ENCODE measurements at regions not wholly inside any gene's neighbourhood (a gene's known extent, or its start where the extent isn't known, plus 50 kb on each side); places are given as distances from the start of the nearest gene placed in this dataset.

DNA sequence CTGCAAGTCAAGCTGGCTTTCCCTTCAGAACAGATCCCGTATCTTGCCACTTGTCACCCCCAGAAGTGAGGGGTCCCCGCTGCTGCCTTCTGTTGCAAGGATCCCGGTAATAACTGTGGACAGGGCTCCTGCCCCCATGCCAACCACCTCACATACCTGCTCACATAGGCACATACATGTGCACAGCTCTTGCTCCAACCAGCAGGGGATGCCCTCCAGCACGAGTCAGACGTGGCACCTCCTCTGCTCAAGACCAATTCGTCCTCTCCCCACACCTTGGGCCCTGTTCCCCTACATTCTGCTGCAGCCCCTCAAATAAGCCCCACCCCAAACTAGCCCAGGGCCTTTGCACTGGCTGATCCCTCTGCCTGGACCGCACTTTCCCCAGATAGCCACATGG, 163.3 kb downstream of the CRYBB2 start:
- Histone ChIP-seq H3K9me1 (replicated peaks; ENCODE audit: control insufficient read depth, extremely low read depth, insufficient read depth, low read length) (no peaks in the 10 kb centered on the region), H2AFZ (ENCODE audit: low read depth, low read length) (no peak overlapping the region), H3K4me1 (ENCODE audit: control insufficient read depth, extremely low read depth, insufficient read depth, low read length) (peaks cover 3% of the 10 kb centered on the region), H4K20me1 (replicated peaks; ENCODE audit: control insufficient read depth, extremely low read depth, insufficient read depth, low read length) (no peaks in the 10 kb centered on the region), H3K79me2 (ENCODE audit: control insufficient read depth, insufficient read depth, low read length) (peaks cover 1% of the 10 kb centered on the region), H3K36me3 (ENCODE audit: control insufficient read depth in 2 of 2, extremely low read depth in 1 of 2, insufficient read depth in 2 of 2, low read length in 2 of 2) (no peaks in the 10 kb centered on the region), H3K27ac (ENCODE audit: insufficient read depth, low read depth, low read length) (no peak overlapping the region), H3K9me3 (replicated peaks; ENCODE audit: control insufficient read depth, insufficient read depth, low read length) (no peaks in the 10 kb centered on the region), H3K27me3 (ENCODE audit: control insufficient read depth in 2 of 2, insufficient read depth in 2 of 2, low read length in 2 of 2) (no peaks in the 10 kb centered on the region), H3K9ac (replicated peaks; ENCODE audit: extremely low read depth, insufficient read depth, low read length) (no peak overlapping the region), H3K4me3 (replicated peaks in 1 of 3; ENCODE audit: insufficient read depth in 1 of 3, low read depth in 1 of 3, low read length in 3 of 3) (no peak overlapping the region), H3K4me2 (ENCODE audit: insufficient read depth, low read length) (no peak overlapping the region)
- intact Hi-C loops (cut with micrococcal nuclease) (no loop called here), dilution Hi-C loops (cut with MboI; ENCODE audit: extremely low pct_ligation_motif_present, low sequenced_read_pairs) (no loop called here)
- FAIRE-seq = no peak
- ChIA-PET POLR2A (no interaction called here), CTCF (no interaction called here)
- no TSS peak for BruUV-seq (replicated peaks)
- TF ChIP-seq JUN (IDR thresholded peaks at IDR 0.05; ENCODE audit: borderline replicate concordance, insufficient read depth, insufficient read length, low read depth) (no peak), MYC (IDR thresholded peaks at IDR 0.05; ENCODE audit: low read depth, low read length) (no peak), FOS (IDR thresholded peaks at IDR 0.05; ENCODE audit: borderline replicate concordance, insufficient read depth, low read length) (no peak), GATA2 (IDR thresholded peaks at IDR 0.05; ENCODE audit: insufficient read depth, insufficient read length, low read depth, low read length) (no peak), EZH2 (IDR thresholded peaks at IDR 0.05; ENCODE audit: borderline replicate concordance, low read depth, low read length, severe bottlenecking) (no peak), POLR2A (IDR thresholded peaks at IDR 0.05; ENCODE audit: low read depth, low read length) (no peak)
- TF ChIP-seq, protein P1, sequence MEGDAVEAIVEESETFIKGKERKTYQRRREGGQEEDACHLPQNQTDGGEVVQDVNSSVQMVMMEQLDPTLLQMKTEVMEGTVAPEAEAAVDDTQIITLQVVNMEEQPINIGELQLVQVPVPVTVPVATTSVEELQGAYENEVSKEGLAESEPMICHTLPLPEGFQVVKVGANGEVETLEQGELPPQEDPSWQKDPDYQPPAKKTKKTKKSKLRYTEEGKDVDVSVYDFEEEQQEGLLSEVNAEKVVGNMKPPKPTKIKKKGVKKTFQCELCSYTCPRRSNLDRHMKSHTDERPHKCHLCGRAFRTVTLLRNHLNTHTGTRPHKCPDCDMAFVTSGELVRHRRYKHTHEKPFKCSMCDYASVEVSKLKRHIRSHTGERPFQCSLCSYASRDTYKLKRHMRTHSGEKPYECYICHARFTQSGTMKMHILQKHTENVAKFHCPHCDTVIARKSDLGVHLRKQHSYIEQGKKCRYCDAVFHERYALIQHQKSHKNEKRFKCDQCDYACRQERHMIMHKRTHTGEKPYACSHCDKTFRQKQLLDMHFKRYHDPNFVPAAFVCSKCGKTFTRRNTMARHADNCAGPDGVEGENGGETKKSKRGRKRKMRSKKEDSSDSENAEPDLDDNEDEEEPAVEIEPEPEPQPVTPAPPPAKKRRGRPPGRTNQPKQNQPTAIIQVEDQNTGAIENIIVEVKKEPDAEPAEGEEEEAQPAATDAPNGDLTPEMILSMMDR (IDR thresholded peaks at IDR 0.05; ENCODE audit: extremely low read depth in 1 of 2, insufficient read depth in 1 of 2, low read depth in 1 of 2, low read length in 2 of 2) = no peak
- TF ChIP-seq, protein P2, sequence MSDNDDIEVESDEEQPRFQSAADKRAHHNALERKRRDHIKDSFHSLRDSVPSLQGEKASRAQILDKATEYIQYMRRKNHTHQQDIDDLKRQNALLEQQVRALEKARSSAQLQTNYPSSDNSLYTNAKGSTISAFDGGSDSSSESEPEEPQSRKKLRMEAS (IDR thresholded peaks at IDR 0.05; ENCODE audit: insufficient read depth, insufficient read length) = no peak
- DNase-seq (ENCODE audit: low read depth, low spot score) = no peak
